D721Med (cell line): ENCODE measurements at regions not wholly inside any gene's neighbourhood (a gene's known extent, or its start where the extent isn't known, plus 50 kb on each side); places are given as distances from the start of the nearest gene placed in this dataset.
"Not testable (repeated sequence)": the region's sequence is repeated elsewhere in the genome, so short reads cannot be mapped to it uniquely, and the experiment has no call there.

Experiments used
- DNase-seq: peaks from one replicate; pipeline ENCODE4 v3.0.0; 2011; ENCODE audit warnings: low spot score; ENCODE audit not compliant: insufficient read length
- FAIRE-seq: peaks from 2 replicates; lab custom pipeline; 2011; peaks lifted over from hg19 to GRCh38; lab: Jason Lieb, UNC
- TF ChIP-seq, protein P1 (sequence below): IDR thresholded peaks from 2 replicates; pipeline ENCODE4 v1.5.1; 2012; ENCODE audit warnings: mild to moderate bottlenecking, control low read depth; ENCODE audit not compliant: insufficient read depth; ENCODE audit errors: missing control alignments

- FAIRE-seq (no peak), DNase-seq (peak; percentile 84)
- TF ChIP-seq, protein P1, sequence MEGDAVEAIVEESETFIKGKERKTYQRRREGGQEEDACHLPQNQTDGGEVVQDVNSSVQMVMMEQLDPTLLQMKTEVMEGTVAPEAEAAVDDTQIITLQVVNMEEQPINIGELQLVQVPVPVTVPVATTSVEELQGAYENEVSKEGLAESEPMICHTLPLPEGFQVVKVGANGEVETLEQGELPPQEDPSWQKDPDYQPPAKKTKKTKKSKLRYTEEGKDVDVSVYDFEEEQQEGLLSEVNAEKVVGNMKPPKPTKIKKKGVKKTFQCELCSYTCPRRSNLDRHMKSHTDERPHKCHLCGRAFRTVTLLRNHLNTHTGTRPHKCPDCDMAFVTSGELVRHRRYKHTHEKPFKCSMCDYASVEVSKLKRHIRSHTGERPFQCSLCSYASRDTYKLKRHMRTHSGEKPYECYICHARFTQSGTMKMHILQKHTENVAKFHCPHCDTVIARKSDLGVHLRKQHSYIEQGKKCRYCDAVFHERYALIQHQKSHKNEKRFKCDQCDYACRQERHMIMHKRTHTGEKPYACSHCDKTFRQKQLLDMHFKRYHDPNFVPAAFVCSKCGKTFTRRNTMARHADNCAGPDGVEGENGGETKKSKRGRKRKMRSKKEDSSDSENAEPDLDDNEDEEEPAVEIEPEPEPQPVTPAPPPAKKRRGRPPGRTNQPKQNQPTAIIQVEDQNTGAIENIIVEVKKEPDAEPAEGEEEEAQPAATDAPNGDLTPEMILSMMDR: peak; percentile 87
Measured at GRCh38 chr5:1644810-1645571, 121.2 kb upstream of the LPCAT1 start.

DNA sequence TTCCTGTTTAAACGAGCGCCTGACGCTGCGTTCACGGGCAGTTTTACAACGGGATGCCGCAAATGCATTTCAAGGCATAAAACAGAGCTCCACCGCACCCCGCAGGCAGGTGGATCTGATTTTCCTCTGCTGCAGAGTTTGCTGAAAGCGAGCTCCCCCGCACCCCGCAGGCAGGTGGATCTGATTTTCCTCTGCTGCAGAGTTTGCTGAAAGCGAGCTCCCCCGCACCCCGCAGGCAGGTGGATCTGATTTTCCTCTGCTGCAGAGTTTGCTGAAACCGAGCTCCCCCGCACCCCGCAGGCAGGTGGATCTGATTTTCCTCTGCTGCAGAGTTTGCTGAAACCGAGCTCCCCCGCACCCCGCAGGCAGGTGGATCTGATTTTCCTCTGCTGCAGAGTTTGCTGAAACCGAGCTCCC is 120.6 kb upstream of the LPCAT1 start:
- not testable (repeated sequence) for FAIRE-seq, DNase-seq

DNA sequence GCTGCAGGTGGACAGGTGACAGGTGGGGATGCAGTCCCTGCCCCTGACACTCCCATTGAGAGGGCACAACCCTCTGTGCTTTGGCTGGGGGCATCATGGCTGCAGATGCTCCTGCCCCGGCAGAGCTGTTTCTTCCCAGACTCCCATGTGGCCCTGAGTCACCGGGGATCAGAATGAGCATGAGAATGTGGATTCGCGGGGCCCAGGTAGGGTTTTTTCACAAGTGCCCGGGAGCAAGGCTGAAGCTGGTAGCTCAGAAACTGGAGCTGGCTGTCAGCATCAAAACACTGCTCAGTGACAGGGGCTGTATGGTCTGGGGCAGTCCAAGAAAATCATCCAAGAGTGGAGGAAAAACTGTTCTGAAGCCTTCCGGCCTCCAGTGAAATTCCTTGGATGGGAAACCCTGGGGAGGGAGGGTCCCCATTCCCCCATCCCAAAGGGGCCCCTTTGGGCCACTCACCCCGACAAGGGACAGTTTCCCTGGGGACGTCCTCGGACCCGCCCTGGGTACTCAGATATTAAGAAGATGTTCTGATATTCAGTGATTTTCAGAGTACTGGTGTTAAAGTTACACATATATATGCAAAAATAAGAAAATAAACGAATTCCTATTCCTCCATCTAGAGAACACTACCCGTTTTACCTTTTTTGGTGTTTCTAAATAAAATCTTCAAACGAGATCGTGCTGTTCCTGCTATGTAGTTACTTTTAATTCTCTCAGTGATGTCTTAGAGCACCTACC is 120.1 kb upstream of the LPCAT1 start:
- DNase-seq: no peak
- no peak for FAIRE-seq
- TF ChIP-seq, protein P1: no peak

DNA sequence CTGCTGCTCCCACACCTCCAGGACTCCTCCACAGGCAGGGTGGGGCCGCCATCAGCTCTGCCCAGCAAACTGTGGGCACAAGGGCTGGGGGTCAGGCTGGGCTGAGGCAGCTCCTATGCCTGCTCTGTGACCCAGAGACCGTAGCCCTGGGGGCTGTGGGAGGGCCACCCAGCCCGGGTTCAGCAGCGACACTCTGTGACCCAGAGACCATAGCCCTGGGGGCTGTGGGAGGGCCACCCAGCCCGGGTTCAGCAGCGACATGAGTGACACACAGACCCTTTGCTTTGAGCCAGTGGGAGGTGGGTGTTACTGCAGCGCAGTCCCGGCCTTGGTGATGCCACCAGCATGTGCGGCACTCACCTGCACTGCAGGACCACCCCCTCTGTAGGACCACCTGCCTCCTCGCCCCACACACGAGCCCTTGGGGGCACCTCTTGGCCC is 118.9 kb upstream of the LPCAT1 start:
- TF ChIP-seq, protein P1: no peak
- FAIRE-seq: no peak
- no peak for DNase-seq

DNA sequence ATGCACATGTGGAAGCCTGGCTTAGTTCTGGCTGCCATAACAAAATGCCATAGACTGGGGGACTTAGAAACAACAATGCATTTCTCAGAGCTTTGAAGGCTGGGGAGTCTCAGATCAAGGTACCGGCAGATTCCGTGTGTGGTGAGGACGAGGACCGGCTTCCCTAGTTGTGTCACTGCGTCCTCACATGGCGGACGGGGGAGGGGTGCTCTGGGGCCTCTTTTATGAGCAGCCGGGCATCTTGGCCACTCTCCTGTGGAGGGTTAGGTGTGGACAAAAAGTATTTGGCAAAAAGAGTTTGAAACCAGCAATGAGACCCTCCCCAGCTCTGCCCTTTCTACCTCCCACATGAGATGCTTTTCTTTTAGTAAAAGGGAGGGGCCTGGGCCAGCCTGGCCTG is 118.5 kb upstream of the LPCAT1 start:
- DNase-seq (no peak), FAIRE-seq (no peak)
- TF ChIP-seq, protein P1: no peak

DNA sequence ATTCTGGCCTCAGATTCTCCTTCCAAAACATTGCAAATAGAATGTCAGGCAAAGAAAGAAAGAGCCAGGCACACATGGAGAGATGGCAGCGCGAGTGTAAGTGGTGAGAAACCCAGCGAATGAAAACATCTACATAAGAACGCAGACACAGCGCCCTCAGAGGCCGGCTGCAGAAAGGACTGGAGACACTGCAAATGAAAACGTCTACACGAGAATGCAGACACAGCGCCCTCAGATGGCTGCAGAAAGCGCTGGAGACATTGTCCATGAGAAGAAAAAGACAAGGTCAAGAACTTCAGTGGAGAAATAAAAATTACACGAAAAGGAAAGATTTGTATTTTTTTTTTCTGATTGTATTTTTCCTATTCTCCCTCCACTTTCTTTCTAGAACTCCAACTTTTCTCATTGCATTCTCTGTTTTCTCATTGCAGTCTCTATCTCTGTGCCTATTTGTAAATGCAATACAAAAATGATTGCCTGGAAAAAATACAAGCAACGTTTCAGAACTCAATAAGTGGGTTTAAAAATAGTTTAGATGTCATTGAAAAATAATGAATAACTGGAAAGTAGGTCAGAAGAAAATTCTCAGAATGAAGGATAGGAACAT is 117.9 kb upstream of the LPCAT1 start:
- DNase-seq (peak; percentile 89), FAIRE-seq (no peak)
- TF ChIP-seq, protein P1: peak; percentile 100

DNA sequence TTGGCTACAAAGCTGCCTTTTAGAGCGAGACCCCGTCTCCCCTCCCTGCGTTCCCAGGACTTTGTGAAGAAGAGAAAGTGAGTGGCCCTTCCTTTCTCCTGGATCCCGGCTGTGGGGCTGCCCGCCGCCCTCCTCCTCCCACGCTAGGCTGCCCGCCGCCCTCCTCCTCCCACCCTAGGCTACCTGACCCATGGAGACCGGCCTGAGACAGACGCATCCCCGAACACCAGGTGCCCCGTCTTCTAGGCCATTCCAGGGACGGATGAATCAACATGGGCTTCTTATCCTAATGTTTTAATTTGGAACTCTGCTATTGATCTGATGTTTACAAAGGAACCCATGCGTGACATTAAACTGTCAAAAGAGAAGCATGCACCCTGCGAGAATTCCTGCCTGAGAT is 117.3 kb upstream of the LPCAT1 start:
- TF ChIP-seq, protein P1: no peak

More for the DNA sequence above, 117.3 kb upstream of the LPCAT1 start:
- no peak for DNase-seq
- no peak for FAIRE-seq
